ENCODE measurements at regions not wholly inside any gene's neighbourhood (a gene's known extent, or its start where the extent isn't known, plus 50 kb on each side); places are given as distances from the start of the nearest gene placed in this dataset.
A peak's percentile ranks its signal among the peaks of the same experiment; 100 is the strongest.
"Not testable (repeated sequence)": the region's sequence is repeated elsewhere in the genome, so short reads cannot be mapped to it uniquely, and the experiment has no call there.

GRCh38 chr2:205901491-205901890 lies 184.5 kb downstream of the INO80D start:
- DNase-seq, result no peak

GRCh38 chr2:205898744-205899143 lies 187.2 kb downstream of the INO80D start:
- no peak for DNase-seq

- no peak for DNase-seq
These were observed 189.9 kb downstream of the INO80D start for GRCh38 chr2:205895981-205896655.

GRCh38 chr2:205892665-205893259 lies 193.2 kb downstream of the INO80D start:
- no peak for DNase-seq

- peak; percentile 55 for DNase-seq
These were observed 193.7 kb downstream of the INO80D start for GRCh38 chr2:205892251-205892655.

- no peak for DNase-seq
These were observed 196.9 kb downstream of the INO80D start for GRCh38 chr2:205889114-205889513.

- no peak for DNase-seq
These were observed 198.3 kb downstream of the INO80D start for GRCh38 chr2:205887637-205888036.

- DNase-seq, result no peak
These were observed 200.4 kb downstream of the INO80D start for GRCh38 chr2:205885492-205886099.

GRCh38 chr2:205883965-205884364 lies 201.7 kb downstream of the NRP2 start:
- no peak for DNase-seq

GRCh38 chr2:205882806-205883425 lies 200.6 kb downstream of the NRP2 start:
- DNase-seq, result no peak

- DNase-seq, result no peak
These were observed 197.7 kb downstream of the NRP2 start for GRCh38 chr2:205880048-205880447.

- DNase-seq, result peak; percentile 17
These were observed 196.9 kb downstream of the NRP2 start for GRCh38 chr2:205878999-205879762.

- DNase-seq, result no peak
These were observed 195.2 kb downstream of the NRP2 start for GRCh38 chr2:205877496-205877895.

- no peak for DNase-seq
These were observed 193.8 kb downstream of the NRP2 start for GRCh38 chr2:205876127-205876526.

GRCh38 chr2:205872716-205873115 lies 190.4 kb downstream of the NRP2 start:
- DNase-seq, result no peak

- no peak for DNase-seq
These were observed 187.1 kb downstream of the NRP2 start for GRCh38 chr2:205869439-205869838.

GRCh38 chr2:205868773-205869333 lies 186.6 kb downstream of the NRP2 start:
- no peak for DNase-seq

GRCh38 chr2:205868053-205868452 lies 185.8 kb downstream of the NRP2 start:
- no peak for DNase-seq

- no peak for DNase-seq
These were observed 185.1 kb downstream of the NRP2 start for GRCh38 chr2:205867371-205867770.

GRCh38 chr2:205865905-205866441 lies 183.7 kb downstream of the NRP2 start:
- peak; percentile 44 for DNase-seq

GRCh38 chr2:205865056-205865455 lies 182.8 kb downstream of the NRP2 start:
- DNase-seq, result no peak

GRCh38 chr2:205864491-205864890 lies 182.2 kb downstream of the NRP2 start:
- no peak for DNase-seq

GRCh38 chr2:205862761-205863160 lies 180.5 kb downstream of the NRP2 start:
- DNase-seq, result not testable (repeated sequence)

Measured in NCI-H2081 treated with DMSO at 0.1 percent for 48 hours (cell line).